H9 (cell line): ENCODE measurements at regions not wholly inside any gene's neighbourhood (a gene's known extent, or its start where the extent isn't known, plus 50 kb on each side); places are given as distances from the start of the nearest gene placed in this dataset.

Source experiments
- DNase-seq: peaks from one replicate; pipeline ENCODE4 v3.0.0-alpha.2; 2017
- H2AFZ ChIP-seq: one replicate; pipeline ENCODE4 v1.6.1; 2013; ENCODE audit warnings: mild to moderate bottlenecking, low read length, control low read depth, moderate library complexity
- H2AK5ac ChIP-seq: 2 replicates; pipeline ENCODE4 v1.6.1; 2013; ENCODE audit warnings: low read length, control low read depth, mixed read lengths; ENCODE audit not compliant: insufficient read length
- H2BK120ac ChIP-seq: one replicate; pipeline ENCODE4 v1.6.1; 2013; ENCODE audit warnings: low read depth, mild to moderate bottlenecking, low read length, control low read depth, inconsistent platforms; ENCODE audit not compliant: poor library complexity, severe bottlenecking
- H2BK12ac ChIP-seq: 2 replicates; pipeline ENCODE4 v1.6.1; 2013; ENCODE audit warnings: low read length, control low read depth, mixed read lengths, low read depth; ENCODE audit not compliant: insufficient read length
- H2BK15ac ChIP-seq: 2 replicates; pipeline ENCODE4 v1.6.1; 2013; ENCODE audit warnings: low read depth, low read length, control low read depth
- H2BK20ac ChIP-seq: one replicate; pipeline ENCODE4 v1.6.1; 2013; ENCODE audit warnings: low read depth, mild to moderate bottlenecking, low read length, control low read depth, inconsistent platforms; ENCODE audit not compliant: poor library complexity, severe bottlenecking
- H2BK5ac ChIP-seq: 2 replicates; pipeline ENCODE4 v1.6.1; 2013; ENCODE audit warnings: low read length, control low read depth, mixed read lengths; ENCODE audit not compliant: insufficient read length
- H3K14ac ChIP-seq: 2 replicates; pipeline ENCODE4 v1.6.1; 2013; ENCODE audit warnings: low read length, control low read depth; ENCODE audit not compliant: insufficient read depth
- H3K18ac ChIP-seq: 2 replicates; pipeline ENCODE4 v1.6.1; 2013; ENCODE audit warnings: low read depth, mild to moderate bottlenecking, mixed read lengths, low read length, control low read depth; ENCODE audit not compliant: insufficient read length
- H3K23ac ChIP-seq: 2 replicates; pipeline ENCODE4 v1.6.1; 2013; ENCODE audit warnings: low read length, control low read depth, mixed read lengths, low read depth; ENCODE audit not compliant: insufficient read length
- H3K23me2 ChIP-seq: 2 replicates; pipeline ENCODE4 v1.6.1; 2013; ENCODE audit warnings: low read depth, mild to moderate bottlenecking, mixed read lengths, low read length, control low read depth; ENCODE audit not compliant: insufficient read length, poor library complexity, severe bottlenecking
- H3K27ac ChIP-seq: 2 replicates; pipeline ENCODE4 v1.5.1; 2013; ENCODE audit warnings: low read length, control low read depth, mixed read lengths, low read depth; ENCODE audit not compliant: insufficient read length
- H3K27me3 ChIP-seq: 2 replicates; pipeline ENCODE4 v1.6.1; 2013; ENCODE audit warnings: low read length, control low read depth, inconsistent platforms; ENCODE audit not compliant: insufficient read depth
- H3K4ac ChIP-seq: 2 replicates; pipeline ENCODE4 v1.6.1; 2013; ENCODE audit warnings: low read depth, mild to moderate bottlenecking, control low read depth, inconsistent platforms, low read length, moderate library complexity
- H3K4me1 ChIP-seq: 2 replicates; pipeline ENCODE4 v1.6.1; 2013; ENCODE audit warnings: low read length, control low read depth, inconsistent platforms; ENCODE audit not compliant: insufficient read depth
- H3K4me2 ChIP-seq: 2 replicates; pipeline ENCODE4 v1.6.1; 2013; ENCODE audit warnings: low read length, control low read depth, mixed read lengths; ENCODE audit not compliant: insufficient read length, insufficient read depth
- H3K56ac ChIP-seq: 2 replicates; pipeline ENCODE4 v1.6.1; 2013; ENCODE audit warnings: low read depth, mild to moderate bottlenecking, mixed read lengths, low read length, control low read depth; ENCODE audit not compliant: insufficient read length
- H3K79me1 ChIP-seq: 2 replicates; pipeline ENCODE4 v1.6.1; 2013; ENCODE audit warnings: low read depth, mild to moderate bottlenecking, moderate library complexity, low read length, control low read depth, inconsistent platforms; ENCODE audit not compliant: insufficient read depth, poor library complexity, severe bottlenecking
- H3K79me2 ChIP-seq: 2 replicates; pipeline ENCODE4 v1.6.1; 2013; ENCODE audit warnings: low read length, control low read depth, inconsistent platforms; ENCODE audit not compliant: insufficient read depth
- H3K9ac ChIP-seq: 2 replicates; pipeline ENCODE4 v1.6.1; 2013; ENCODE audit warnings: low read length, control low read depth, mixed read lengths; ENCODE audit not compliant: insufficient read length; ENCODE audit errors: extremely low read depth
- H3K9me3 ChIP-seq: one replicate; pipeline ENCODE4 v1.6.1; 2013; ENCODE audit warnings: low read depth, low read length, inconsistent platforms; ENCODE audit not compliant: control insufficient read depth
- H3T11ph ChIP-seq: one replicate; pipeline ENCODE4 v1.6.1; 2013; ENCODE audit warnings: mild to moderate bottlenecking, low read length, control low read depth, inconsistent platforms
- H4K20me1 ChIP-seq: one replicate; pipeline ENCODE4 v1.6.1; 2013; ENCODE audit not compliant: control insufficient read depth, insufficient read length, insufficient read depth
- H4K5ac ChIP-seq: 2 replicates; pipeline ENCODE4 v1.6.1; 2013; ENCODE audit warnings: low read depth, mild to moderate bottlenecking, mixed read lengths, low read length, control low read depth; ENCODE audit not compliant: insufficient read length
- H4K8ac ChIP-seq: replicated peaks from 2 replicates; pipeline ENCODE4 v1.6.1; 2013; ENCODE audit warnings: low read length, control low read depth, mixed read lengths, low read depth; ENCODE audit not compliant: insufficient read length
- H4K91ac ChIP-seq: 2 replicates; pipeline ENCODE4 v1.6.1; 2013; ENCODE audit warnings: low read depth, mild to moderate bottlenecking, moderate library complexity, mixed read lengths, low read length, control low read depth; ENCODE audit not compliant: insufficient read length
- H3K27ac Mint-ChIP-seq, 3 experiments: 2 replicates in 2 of 3; 3 replicates in 1 of 3; pipeline ENCODE4 v1.8.0; 2020 to 2021; ENCODE audit warnings: mixed read lengths in 3 of 3, mild to moderate bottlenecking in 1 of 3, moderate library complexity in 1 of 3
- H3K27me3 Mint-ChIP-seq: 2 replicates; pipeline ENCODE4 v1.8.0; 2021; ENCODE audit warnings: low read depth, mild to moderate bottlenecking, moderate library complexity, mixed read lengths
- H3K36me3 Mint-ChIP-seq, 3 experiments: 2 replicates in 2 of 3; 3 replicates in 1 of 3; pipeline ENCODE4 v1.8.0; 2020 to 2021; ENCODE audit warnings: low read depth in 3 of 3, mixed read lengths in 3 of 3; ENCODE audit not compliant: insufficient read depth in 1 of 3
- H3K4me1 Mint-ChIP-seq, 2 experiments: 2 replicates each; pipeline ENCODE4 v1.8.0; 2020; ENCODE audit warnings: mixed read lengths in 2 of 2
- H3K4me3 Mint-ChIP-seq, 2 experiments: 2 replicates in 1 of 2; 3 replicates in 1 of 2; pipeline ENCODE4 v1.8.0; 2020 to 2021; ENCODE audit warnings: mild to moderate bottlenecking in 2 of 2, mixed read lengths in 2 of 2, moderate library complexity in 1 of 2
- H3K9me3 Mint-ChIP-seq, 2 experiments: 2 replicates in 1 of 2; 3 replicates in 1 of 2; pipeline ENCODE4 v1.8.0; 2020; ENCODE audit warnings: mild to moderate bottlenecking in 2 of 2, mixed read lengths in 2 of 2, moderate library complexity in 1 of 2
- CTCF ChIP-seq: fragments of 200-600 bp; sonication (generic); conservative IDR thresholded peaks from 3 replicates; pipeline ENCODE4 v1.8.0; 2021; ENCODE audit warnings: antibody characterized with exemption, mild to moderate bottlenecking
- WGBS: extraction: QIAGEN DNeasy Blood & Tissue Kit; methylation state at CpG from one replicate; pipeline ENCODE4 v1.1.7; 2013; ENCODE audit warnings: missing lambda C conversion rate, low lambda C conversion rate, mixed read lengths; ENCODE audit not compliant: insufficient read length; ENCODE audit errors: extremely low coverage; 5-methylcytosine and 5-hydroxymethylcytosine counted together

- no peaks in the 10 kb centered on the region for H3K27me3 ChIP-seq
- Mint-ChIP-seq H3K9me3 (no peaks in the 10 kb centered on the region), H3K27ac (no peak overlapping the region), H3K27me3 (no peaks in the 10 kb centered on the region), H3K4me1 (peaks cover 9 to 16% of the 10 kb centered on the region in 2 experiments), H3K36me3 (no peaks in the 10 kb centered on the region), H3K4me3 (no peak overlapping the region)
- H3K18ac ChIP-seq, result no peak overlapping the region
- no peak overlapping the region for H4K5ac ChIP-seq
- H4K8ac ChIP-seq, result no peak overlapping the region
- H3K4ac ChIP-seq, result no peak overlapping the region
- H3K79me1 ChIP-seq, result no peaks in the 10 kb centered on the region
- H3K9ac ChIP-seq, result no peak overlapping the region
- H2BK5ac ChIP-seq, result no peak overlapping the region
- H3T11ph ChIP-seq, result no peak overlapping the region
- H3K9me3 ChIP-seq, result no peaks in the 10 kb centered on the region
- no peaks in the 10 kb centered on the region for H3K79me2 ChIP-seq
- H2BK12ac ChIP-seq, result no peak overlapping the region
- no peak overlapping the region for H3K27ac ChIP-seq
- no peak overlapping the region for H3K56ac ChIP-seq
- H3K4me1 ChIP-seq, result no peaks in the 10 kb centered on the region; the same call in 1 of the 2 replicates
- H2BK15ac ChIP-seq, result no peak overlapping the region
- H3K23ac ChIP-seq, result no peak overlapping the region
- H2AK5ac ChIP-seq, result no peak overlapping the region
- no peak overlapping the region for H2BK120ac ChIP-seq
- WGBS, result no CpG with 5 or more reads among the region's 4 CpGs
- H2AFZ ChIP-seq, result no peak overlapping the region
- no peak overlapping the region for H4K91ac ChIP-seq
- TF ChIP-seq CTCF, result no peak
- no peak overlapping the region for H2BK20ac ChIP-seq
- no peaks in the 10 kb centered on the region for H3K23me2 ChIP-seq
- no peak overlapping the region for H3K4me2 ChIP-seq
- no peak overlapping the region for H3K14ac ChIP-seq
- DNase-seq, result no peak
- H4K20me1 ChIP-seq, result no peaks in the 10 kb centered on the region
These were observed 74.8 kb upstream of the SP8 start for GRCh38 chr7:20861468-20861867.
